ENCODE measurements at regions not wholly inside any gene's neighbourhood (a gene's known extent, or its start where the extent isn't known, plus 50 kb on each side); places are given as distances from the start of the nearest gene placed in this dataset.

DNA sequence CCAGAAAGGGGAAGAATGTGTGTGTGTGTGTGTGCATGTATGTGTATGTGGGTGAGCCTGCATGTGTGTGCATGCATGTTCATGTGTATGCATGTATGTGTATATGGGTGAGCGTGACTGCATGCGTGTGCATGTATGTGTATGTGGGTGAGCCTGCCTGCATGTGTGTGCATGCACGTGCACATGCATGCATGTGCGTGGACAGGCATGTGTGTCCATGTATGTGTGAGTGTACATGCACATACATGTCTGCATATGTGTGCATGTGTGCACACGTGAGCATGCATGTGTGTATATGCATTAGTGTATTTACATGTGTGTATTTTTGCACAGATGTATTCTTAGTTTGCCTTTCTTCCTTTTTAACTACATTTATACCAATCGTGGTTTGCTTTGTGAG, 601.5 kb downstream of the QKI start:
- no peak for DNase-seq (ENCODE audit: low read depth)

DNA sequence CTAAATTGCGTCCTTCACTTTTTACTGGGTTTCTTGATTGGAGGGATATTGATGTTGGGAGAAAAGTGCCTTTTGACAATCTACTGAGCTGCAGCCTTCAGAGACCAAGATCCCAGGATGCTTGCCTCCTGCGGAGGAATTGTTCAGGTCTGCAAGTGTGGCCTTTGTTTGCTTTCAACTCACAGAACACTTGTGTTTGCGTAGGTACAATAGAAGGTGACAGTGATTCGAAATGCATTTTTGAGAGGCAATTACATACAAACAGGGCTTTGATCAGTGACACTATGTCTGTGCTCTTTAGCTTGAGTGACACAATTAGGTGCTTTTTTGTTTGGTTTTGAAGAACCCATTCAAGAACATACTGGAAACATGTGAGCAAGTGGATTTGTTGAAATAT, 600.6 kb downstream of the QKI start:
- DNase-seq (ENCODE audit: low read depth) = no peak

GRCh38 chr6:164014346-164015087, 600.0 kb downstream of the QKI start:
- no peak for DNase-seq (ENCODE audit: low read depth)

DNA sequence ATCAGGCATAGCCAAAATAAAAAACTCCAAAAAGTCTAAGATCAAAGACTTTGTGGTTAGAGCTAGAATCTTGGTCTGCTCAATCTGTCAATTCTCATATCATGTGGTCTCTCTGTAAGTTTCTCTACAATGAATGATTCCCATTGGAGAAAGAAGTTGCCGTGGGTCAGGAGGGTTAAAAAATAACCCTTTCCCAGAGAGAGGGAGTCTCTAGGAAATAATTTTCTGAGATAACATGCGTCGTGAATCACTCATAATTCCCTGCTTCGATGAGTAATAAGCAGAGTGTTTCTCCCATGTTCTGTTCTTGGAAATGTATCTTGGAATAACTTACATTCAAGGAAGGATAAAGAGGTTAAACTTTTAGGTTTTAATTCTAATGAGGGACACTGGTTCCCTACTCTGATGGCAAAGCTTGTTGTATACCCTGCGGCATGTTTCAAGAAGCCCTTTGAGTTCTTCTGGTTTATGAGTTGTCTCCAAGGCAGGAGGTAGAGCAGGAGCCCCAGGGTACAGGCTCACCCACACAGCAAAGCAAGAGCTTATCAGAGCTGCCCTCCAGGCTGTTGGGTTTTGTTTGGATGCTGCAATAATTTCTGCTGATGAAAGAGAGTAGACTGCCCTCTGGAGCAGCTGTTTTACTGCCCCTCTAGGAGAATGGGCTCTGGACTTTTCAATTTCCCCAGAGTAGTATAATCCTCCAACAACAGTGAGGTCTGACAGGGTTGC, 599.1 kb downstream of the QKI start:
- DNase-seq (ENCODE audit: low read depth) = no peak

DNA sequence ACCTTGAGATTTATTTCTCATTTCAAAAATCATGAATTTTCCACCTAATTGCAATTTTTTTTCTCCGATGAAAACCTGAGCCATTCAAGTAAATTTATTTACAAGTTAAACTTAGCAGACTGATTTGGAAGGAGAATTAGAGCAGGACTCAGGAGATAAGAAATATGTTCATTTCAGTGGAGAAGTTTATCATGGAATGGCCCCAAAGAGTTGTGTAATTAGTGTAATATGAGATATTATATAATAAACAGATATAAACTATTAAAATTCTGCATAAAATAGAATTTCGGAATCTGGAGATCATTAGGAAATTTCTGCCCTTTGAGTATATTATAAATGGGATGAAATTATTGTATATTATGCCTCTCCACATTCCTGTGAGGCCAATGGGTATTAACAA, 596.8 kb downstream of the QKI start:
- no peak for DNase-seq (ENCODE audit: low read depth)

DNA sequence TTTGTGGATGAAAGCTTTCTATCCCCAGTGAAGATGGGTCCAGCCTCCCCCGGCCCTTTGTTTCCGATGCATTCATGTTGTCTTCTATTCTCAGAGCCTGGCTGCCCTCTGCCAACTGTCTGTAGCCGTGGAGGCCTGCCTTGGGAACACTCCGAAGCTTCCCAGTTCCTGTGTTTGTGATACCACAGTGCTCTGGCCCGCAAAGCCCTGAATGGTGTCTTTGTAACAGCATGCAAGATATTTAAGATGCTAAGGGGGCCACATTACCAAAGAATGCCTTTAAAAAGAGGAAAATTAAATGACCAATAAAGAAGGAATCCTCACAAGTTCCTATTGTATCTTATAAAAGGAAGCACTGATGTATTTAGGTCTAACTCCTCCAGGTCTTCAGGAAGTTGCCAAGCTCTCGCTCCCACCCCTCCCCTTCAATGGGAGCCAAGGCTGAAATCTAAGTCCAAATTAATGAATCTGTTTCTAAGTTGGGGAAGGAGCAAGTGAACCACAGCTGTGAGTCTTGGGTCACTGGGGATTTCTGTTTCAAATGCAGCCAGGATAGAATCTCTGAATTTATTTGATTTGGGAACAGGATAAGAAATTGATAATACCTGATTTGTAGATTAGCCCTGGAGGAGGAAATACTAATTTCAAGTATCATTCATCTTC, 596.1 kb downstream of the QKI start:
- no peak for DNase-seq (ENCODE audit: low read depth)

- no peak for DNase-seq (ENCODE audit: low read depth)
These were observed 594.4 kb downstream of the QKI start for GRCh38 chr6:164008902-164009301.

DNA sequence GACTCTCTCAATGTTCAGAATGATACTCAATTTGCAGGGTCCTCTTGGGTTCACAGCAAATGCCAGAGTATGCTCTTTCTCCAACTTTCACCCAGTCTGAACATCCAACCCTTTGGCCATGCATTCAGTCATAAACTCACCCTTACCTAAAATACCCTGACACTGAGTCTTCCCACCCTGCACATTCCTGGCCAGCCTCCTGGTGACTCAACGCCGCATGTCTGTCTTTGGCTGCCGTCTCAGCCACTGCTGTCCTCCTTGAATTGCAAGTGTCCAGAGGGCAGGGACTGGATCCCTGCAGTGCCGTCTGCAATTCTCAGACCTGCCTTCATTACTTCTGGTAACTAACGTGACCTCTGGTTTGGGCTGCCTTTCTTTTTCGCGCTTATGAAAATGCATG, 593.4 kb downstream of the QKI start:
- DNase-seq (ENCODE audit: low read depth) = no peak

- no peak for DNase-seq (ENCODE audit: low read depth)
These were observed 591.9 kb downstream of the QKI start for GRCh38 chr6:164006459-164006858.

DNA sequence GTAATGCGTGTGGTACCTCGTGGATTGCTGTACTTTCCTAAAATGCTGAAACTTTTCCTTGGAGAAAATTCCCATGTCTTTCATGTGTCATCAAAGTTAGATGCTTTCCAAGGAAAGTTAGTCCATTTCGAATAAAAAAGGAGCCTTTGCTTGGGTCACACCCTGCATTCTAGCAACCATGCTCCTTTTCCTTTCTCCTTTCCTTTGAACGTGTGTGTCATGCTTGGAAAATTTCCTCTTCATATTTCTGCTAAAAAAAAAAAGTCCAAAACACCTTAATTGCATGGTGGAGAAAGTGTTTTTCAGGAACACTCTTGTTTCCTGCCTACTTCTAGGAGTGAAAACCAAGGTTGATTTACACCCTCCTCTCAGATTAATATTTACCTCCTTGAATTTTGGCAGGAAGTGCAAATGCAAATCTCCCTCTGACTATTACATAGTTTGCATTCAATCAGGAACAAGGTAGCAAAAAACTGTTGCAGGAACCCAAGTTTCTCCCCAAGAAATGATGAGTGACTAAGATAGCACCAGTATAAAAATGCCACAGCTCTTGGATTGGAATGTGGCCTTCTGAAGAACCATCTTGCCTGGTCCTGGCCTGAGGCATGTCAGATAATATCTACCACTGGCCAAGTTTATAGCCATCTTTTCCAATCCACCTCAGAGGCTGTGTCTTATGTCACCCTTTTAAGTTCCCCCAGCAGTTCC, 590.6 kb downstream of the QKI start:
- DNase-seq (ENCODE audit: low read depth) = no peak

- no peak for DNase-seq (ENCODE audit: low read depth)
These were observed 585.8 kb downstream of the QKI start for GRCh38 chr6:164000276-164000675.

- DNase-seq (ENCODE audit: low read depth) = no peak
These were observed 585.1 kb downstream of the QKI start for GRCh38 chr6:163999475-164000125.

- no peak for DNase-seq (ENCODE audit: low read depth)
These were observed 584.0 kb downstream of the QKI start for GRCh38 chr6:163998496-163998895.

GRCh38 chr6:163996491-163996890, 582.0 kb downstream of the QKI start:
- no peak for DNase-seq (ENCODE audit: low read depth)

DNA sequence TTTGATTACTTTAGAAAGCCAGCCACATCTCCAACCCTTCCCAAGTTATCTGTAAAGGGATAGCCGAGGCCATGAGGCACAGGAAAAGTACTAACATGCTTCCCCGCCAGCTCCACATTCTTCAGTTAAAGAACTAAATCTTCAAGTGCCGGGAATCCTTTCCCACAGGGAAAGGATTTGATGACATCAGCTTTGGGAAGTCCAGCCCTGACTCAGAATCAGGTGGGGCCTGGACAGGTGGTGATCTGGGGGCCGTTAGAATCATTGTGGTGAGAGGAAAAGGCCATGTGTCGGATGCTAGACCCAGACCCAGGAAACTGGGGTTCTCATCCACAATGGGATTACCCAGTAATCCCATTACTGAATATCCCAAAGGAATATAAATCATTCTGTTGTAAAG, 580.0 kb downstream of the QKI start:
- DNase-seq (ENCODE audit: low read depth) = no peak

GRCh38 chr6:163992701-163993100, 578.2 kb downstream of the QKI start:
- no peak for DNase-seq (ENCODE audit: low read depth)

- DNase-seq (ENCODE audit: low read depth) = no peak
These were observed 577.5 kb downstream of the QKI start for GRCh38 chr6:163992056-163992455.

GRCh38 chr6:163991321-163991720, 576.8 kb downstream of the QKI start:
- no peak for DNase-seq (ENCODE audit: low read depth)

DNA sequence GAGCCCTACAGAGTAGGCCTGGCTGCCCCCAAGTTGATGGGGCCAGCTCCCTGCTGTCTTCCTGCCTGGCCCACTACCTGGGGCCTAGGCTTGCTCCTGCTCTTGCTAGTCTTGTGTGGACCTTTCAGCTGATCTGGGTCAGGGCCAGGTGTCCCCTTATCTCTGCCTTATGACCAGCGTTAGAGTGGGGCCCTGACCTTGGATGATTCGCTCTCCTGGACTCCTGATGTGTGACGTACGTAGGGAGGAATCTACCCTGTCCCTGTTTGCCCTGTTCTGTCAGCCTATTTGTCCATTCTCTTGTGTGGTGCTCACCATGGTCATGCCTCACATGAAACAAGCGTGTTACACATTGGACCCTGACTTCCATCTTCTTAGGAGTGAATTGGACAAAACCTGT, 571.8 kb downstream of the QKI start:
- DNase-seq (ENCODE audit: low read depth) = no peak

- no peak for DNase-seq (ENCODE audit: low read depth)
These were observed 571.2 kb downstream of the QKI start for GRCh38 chr6:163985710-163986109.

GRCh38 chr6:163985040-163985439, 570.5 kb downstream of the QKI start:
- DNase-seq (ENCODE audit: low read depth) = no peak

Measured in activated T-helper 1 cell treated with Interleukin-2 at 50 U/mL for 16 hours (primary cell).